AG09319 (cell line): ENCODE measurements at regions not wholly inside any gene's neighbourhood (a gene's known extent, or its start where the extent isn't known, plus 50 kb on each side); places are given as distances from the start of the nearest gene placed in this dataset.

Experiments used
- DNase-seq: peaks from one replicate; pipeline ENCODE4 v3.0.0-alpha.2; 2010; ENCODE audit warnings: low read depth; ENCODE audit errors: extremely low read depth
- CTCF ChIP-seq: IDR thresholded peaks from 2 replicates; pipeline ENCODE4 v1.5.1; 2011; ENCODE audit warnings: low read depth, mild to moderate bottlenecking, inconsistent platforms, low read length, moderate library complexity

DNA sequence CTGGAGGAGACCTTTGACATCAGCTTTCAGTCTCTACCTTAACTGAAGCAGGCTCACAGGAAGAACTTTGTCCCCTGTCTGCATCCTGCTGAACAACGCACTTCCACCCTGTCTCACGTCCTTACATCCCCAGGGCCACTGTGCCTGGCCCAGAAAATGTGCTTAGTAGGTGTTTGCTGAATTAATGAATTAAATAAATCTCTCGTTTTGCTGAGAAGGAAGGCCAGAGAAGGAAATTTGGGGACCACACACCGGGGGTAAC, 54.3 kb upstream of the CREB3L1 start:
- no peak for DNase-seq
- TF ChIP-seq CTCF: no peak

DNA sequence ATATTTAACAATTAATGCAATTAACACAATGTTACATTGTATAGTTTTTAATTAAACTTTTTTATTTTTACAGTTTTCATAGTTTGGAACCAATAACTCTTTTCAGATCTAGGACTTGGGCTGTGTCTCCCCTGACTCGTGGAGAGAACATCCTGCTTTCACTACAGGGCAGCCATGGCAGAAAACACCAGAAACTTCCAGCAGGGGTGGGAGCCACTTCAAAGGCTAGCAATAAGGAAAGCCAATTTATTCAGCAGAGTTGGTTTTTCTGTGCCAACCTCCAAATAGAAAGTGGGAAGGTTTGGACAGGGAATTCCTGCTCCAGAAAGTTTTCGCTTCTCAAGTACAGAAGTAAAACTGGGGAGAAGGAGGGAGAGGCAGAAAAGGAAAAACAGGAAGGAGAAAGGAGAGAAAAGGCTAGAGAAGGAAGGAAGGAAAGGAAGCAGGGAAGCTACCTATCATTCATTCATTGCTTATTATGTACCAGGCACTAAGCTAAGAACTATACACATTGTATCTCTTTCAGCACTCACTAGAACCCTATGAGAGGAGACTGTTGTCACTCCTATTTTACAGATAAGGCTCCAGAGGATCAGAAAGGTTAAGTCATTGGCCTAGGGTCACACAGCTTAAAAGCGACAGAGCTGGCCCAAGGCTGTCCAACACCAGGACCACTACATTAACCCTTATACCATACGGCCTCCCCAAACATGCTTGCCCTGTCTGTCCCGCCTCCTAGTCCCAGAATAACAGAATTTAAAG, 54.8 kb upstream of the CREB3L1 start:
- no peak; the same call in 1 of the 2 replicates for TF ChIP-seq CTCF
- DNase-seq: no peak

GRCh38 chr11:46220313-46220712, 57.1 kb upstream of the CREB3L1 start:
- no peak for TF ChIP-seq CTCF
- no peak for DNase-seq

DNA sequence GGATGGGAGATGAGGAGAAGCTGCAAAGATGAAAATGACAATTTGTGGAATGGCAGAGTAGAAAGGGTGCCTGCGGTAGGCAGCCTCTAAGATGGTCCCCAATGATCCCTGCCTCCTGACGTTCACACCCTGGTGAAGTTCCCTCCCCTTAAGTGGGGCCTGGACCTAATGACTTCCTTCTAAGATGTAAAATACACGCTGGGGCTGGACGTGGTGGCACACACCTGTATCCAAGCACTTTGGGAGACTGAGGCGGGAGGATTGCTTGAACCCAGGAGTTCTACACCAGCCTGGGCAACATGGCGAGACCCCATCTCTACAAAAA, 60.7 kb upstream of the CREB3L1 start:
- no peak for DNase-seq
- no peak for TF ChIP-seq CTCF

GRCh38 chr11:46216019-46216764, 61.3 kb upstream of the CREB3L1 start:
- TF ChIP-seq CTCF: no peak
- DNase-seq: no peak

GRCh38 chr11:46215208-46215931, 62.1 kb upstream of the CREB3L1 start:
- no peak for DNase-seq
- TF ChIP-seq CTCF: no peak

DNA sequence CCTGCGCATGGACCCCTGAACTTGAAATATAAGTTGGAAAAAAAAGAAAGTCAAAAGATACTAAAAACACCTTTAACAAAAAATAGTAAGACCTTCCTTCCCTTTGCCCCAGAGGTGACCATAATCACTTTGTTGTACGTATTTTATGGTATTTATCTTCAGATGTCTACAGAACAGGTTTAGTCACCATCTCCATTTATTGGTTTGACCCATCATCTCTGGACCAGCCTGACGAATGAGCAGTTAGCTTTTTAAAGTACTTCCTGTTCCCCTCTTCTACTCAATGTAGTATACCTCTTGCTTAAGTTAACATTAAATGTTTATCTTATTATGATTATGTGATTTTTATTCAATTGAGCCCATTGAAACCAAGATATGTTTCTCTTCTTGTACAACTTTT, 64.7 kb upstream of the CREB3L1 start:
- DNase-seq: no peak

More for the DNA sequence above, 64.7 kb upstream of the CREB3L1 start:
- TF ChIP-seq CTCF: no peak
